ENCODE measurements at regions not wholly inside any gene's neighbourhood (a gene's known extent, or its start where the extent isn't known, plus 50 kb on each side); places are given as distances from the start of the nearest gene placed in this dataset.

GRCh38 chr1:213598263-213598662 lies 389.5 kb upstream of the PROX1 start:
- TF ChIP-seq EZH2 (IDR thresholded peaks at IDR 0.05; ENCODE audit: insufficient read depth, poor library complexity, severe bottlenecking) (no peak), EZH2phosphoT487 (IDR thresholded peaks at IDR 0.05; ENCODE audit: insufficient read depth, low read depth) (no peak)

All from GM23248 (cell line).